ENCODE measurements at regions not wholly inside any gene's neighbourhood (a gene's known extent, or its start where the extent isn't known, plus 50 kb on each side); places are given as distances from the start of the nearest gene placed in this dataset.

- TF ChIP-seq CTCF (IDR thresholded peaks at IDR 0.05; ENCODE audit: poor library complexity, severe bottlenecking), result no peak
- TF ChIP-seq EZH2 (IDR thresholded peaks at IDR 0.05; ENCODE audit: borderline replicate concordance, insufficient read depth, low read length, poor library complexity, severe bottlenecking), result no peak
- TF ChIP-seq POLR2AphosphoS5 (IDR thresholded peaks at IDR 0.05), result no peak
- no peak for TF ChIP-seq EP300 (conservative IDR thresholded peaks at IDR 0.05; ENCODE audit: poor library complexity, severe bottlenecking)
- TF ChIP-seq SMC3 (conservative IDR thresholded peaks at IDR 0.05; ENCODE audit: poor library complexity), result no peak
- TF ChIP-seq REST (IDR thresholded peaks at IDR 0.05; ENCODE audit: borderline replicate concordance), result no peak
These were observed 81.6 kb upstream of the MID1 start for GRCh38 chrX:10702031-10702430.

Measured in neural cell (in vitro differentiated cells).